Activated CD4-positive, alpha-beta memory T cell treated with anti-CD3 and anti-CD28 coated beads, Interleukin-2, amount 10 ng/mL, durations not matched to agents 7 days and 5 days (primary cell): ENCODE measurements at regions not wholly inside any gene's neighbourhood (a gene's known extent, or its start where the extent isn't known, plus 50 kb on each side); places are given as distances from the start of the nearest gene placed in this dataset.
A peak's percentile ranks its signal among the peaks of the same experiment; 100 is the strongest.

Experiments used
- CTCF ChIA-PET: fragments of 350-600 bp; sonication (Branson Sonifier 250); formaldehyde crosslinking; loops from one replicate; lab custom pipeline; 2021; ENCODE audit warnings: antibody characterized with exemption, inconsistent platforms; lab: Charles Lee
- POLR2A ChIA-PET: fragments of 350-600 bp; sonication (Branson Sonifier 250); formaldehyde crosslinking; loops from one replicate; lab custom pipeline; 2021; ENCODE audit warnings: antibody characterized with exemption; lab: Charles Lee
- DNase-seq: peaks from one replicate; pipeline ENCODE4 v3.0.0-alpha.2; 2020
- H3K27ac Mint-ChIP-seq: one replicate; pipeline ENCODE4 v1.8.0; 2021; ENCODE audit warnings: mild to moderate bottlenecking, mixed read lengths
- H3K27me3 Mint-ChIP-seq: one replicate; pipeline ENCODE4 v1.8.0; 2021; ENCODE audit warnings: mixed read lengths
- H3K36me3 Mint-ChIP-seq: one replicate; pipeline ENCODE4 v1.8.0; 2021; ENCODE audit warnings: low read depth, mixed read lengths
- H3K4me1 Mint-ChIP-seq: one replicate; pipeline ENCODE4 v1.8.0; 2021; ENCODE audit warnings: mixed read lengths
- H3K4me3 Mint-ChIP-seq: one replicate; pipeline ENCODE4 v1.8.0; 2021; ENCODE audit warnings: mild to moderate bottlenecking, mixed read lengths
- H3K9me3 Mint-ChIP-seq: one replicate; pipeline ENCODE4 v1.8.0; 2021; ENCODE audit warnings: mixed read lengths

DNA sequence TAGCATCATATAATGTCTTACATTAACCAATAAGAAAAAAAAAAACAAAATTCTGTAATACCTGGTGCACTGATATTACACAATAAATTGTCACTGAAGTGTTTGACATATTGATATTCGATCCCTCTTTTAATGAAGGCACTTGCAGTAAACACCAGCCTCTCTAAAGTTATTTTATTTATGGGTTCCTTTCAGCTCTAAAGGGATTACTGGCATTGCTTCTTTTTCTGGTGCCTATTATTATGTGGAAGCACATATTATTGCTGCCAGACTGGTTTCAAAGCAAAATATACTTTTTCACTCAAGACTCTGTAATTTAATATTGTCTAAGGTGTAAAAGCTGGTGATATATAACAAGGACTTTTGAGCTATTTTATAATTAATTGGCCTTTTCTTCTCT is 1090.5 kb downstream of the TRHDE start:
- CTCF ChIA-PET = no interaction called here
- DNase-seq = no peak
- H3K4me3 Mint-ChIP-seq = no peak overlapping the region

GRCh38 chr12:73372856-73373255 is 1100.7 kb downstream of the TRHDE start:
- no peaks in the 10 kb centered on the region for H3K4me1 Mint-ChIP-seq
- no peak overlapping the region for H3K27ac Mint-ChIP-seq
- POLR2A ChIA-PET = no interaction called here

More for the DNA sequence above, 1090.5 kb downstream of the TRHDE start:
- H3K9me3 Mint-ChIP-seq = peaks cover 5% of the 10 kb centered on the region
- no peak overlapping the region for H3K27ac Mint-ChIP-seq
- no peaks in the 10 kb centered on the region for H3K4me1 Mint-ChIP-seq
- no peaks in the 10 kb centered on the region for H3K27me3 Mint-ChIP-seq
- no peaks in the 10 kb centered on the region for H3K36me3 Mint-ChIP-seq
- POLR2A ChIA-PET = no interaction called here

DNA sequence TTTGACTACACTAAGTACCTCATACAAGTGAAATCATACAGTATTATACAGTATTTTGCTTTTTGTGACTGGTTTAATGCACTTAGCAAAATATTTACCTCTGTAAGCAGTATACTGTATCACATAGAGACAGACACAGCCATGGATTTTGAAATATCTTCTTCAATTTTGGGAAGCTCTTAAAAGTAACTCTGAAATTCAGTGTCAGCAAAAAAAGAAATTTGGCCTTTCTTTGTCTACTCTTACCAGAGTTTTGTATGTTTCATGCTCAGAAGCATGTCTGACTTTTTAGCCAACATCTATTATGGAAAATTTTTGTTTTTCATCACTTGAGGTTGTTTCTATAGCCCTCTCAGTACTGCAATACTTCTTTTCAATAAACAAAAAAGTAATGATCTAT is 1102.2 kb downstream of the TRHDE start:
- Mint-ChIP-seq H3K36me3 (no peaks in the 10 kb centered on the region), H3K4me1 (no peaks in the 10 kb centered on the region), H3K4me3 (no peak overlapping the region), H3K27ac (no peak overlapping the region), H3K9me3 (peaks cover 2% of the 10 kb centered on the region), H3K27me3 (no peaks in the 10 kb centered on the region)
- DNase-seq = no peak
- ChIA-PET POLR2A (no interaction called here), CTCF (no interaction called here)

More at GRCh38 chr12:73372856-73373255, 1100.7 kb downstream of the TRHDE start:
- peaks cover 2% of the 10 kb centered on the region for H3K9me3 Mint-ChIP-seq
- CTCF ChIA-PET = no interaction called here
- no peak for DNase-seq
- H3K36me3 Mint-ChIP-seq = no peaks in the 10 kb centered on the region
- no peak overlapping the region for H3K4me3 Mint-ChIP-seq
- no peaks in the 10 kb centered on the region for H3K27me3 Mint-ChIP-seq

GRCh38 chr12:73383584-73384222 is 1111.5 kb downstream of the TRHDE start:
- no peaks in the 10 kb centered on the region for H3K36me3 Mint-ChIP-seq
- ChIA-PET CTCF (no interaction called here), POLR2A (no interaction called here)
- peaks cover 9% of the 10 kb centered on the region for H3K9me3 Mint-ChIP-seq
- no peak overlapping the region for H3K27ac Mint-ChIP-seq
- H3K4me3 Mint-ChIP-seq = no peak overlapping the region
- DNase-seq = no peak
- H3K4me1 Mint-ChIP-seq = no peaks in the 10 kb centered on the region
- H3K27me3 Mint-ChIP-seq = no peaks in the 10 kb centered on the region

DNA sequence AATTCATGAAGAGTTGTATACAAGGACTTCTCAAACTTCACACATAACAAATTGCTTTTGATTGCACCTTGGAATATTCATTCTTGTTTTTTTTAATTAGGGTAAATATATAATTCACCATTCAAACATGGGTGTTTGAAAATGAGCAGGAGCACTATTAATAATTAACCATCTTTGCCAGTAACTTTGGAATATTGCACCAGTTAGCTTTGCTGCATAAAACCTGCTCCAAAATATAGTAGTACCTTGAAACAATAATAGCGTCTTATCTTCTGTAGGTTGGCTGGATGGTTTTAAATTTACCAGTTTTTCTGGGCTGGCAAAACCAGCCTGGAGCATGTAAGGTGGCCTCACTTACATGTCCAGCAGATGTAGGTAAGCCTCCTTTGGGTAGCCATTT is 1112.4 kb downstream of the TRHDE start:
- H3K4me3 Mint-ChIP-seq = no peak overlapping the region
- H3K36me3 Mint-ChIP-seq = no peaks in the 10 kb centered on the region
- H3K9me3 Mint-ChIP-seq = peaks cover 9% of the 10 kb centered on the region
- no peak overlapping the region for H3K27ac Mint-ChIP-seq
- CTCF ChIA-PET = no interaction called here
- DNase-seq = no peak
- POLR2A ChIA-PET = no interaction called here
- H3K27me3 Mint-ChIP-seq = no peaks in the 10 kb centered on the region
- no peaks in the 10 kb centered on the region for H3K4me1 Mint-ChIP-seq

DNA sequence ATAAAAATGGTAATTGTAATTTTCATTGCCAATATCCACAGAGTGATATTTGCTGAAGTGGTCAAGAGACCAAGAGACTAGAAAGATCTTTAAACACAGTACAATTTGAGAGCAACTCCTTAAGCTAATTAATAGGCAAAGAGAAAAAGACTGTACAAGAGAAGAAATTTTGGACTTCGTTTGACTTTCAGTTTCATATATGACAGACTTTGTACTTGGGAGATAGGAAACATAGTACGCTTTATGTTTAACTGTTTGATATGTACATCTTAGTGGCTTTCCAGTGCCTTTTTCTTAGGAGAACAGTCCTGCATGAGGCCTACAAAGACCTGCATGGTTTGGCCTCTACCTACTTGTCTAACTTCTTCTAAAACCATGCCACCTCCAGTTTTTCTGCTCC is 1118.1 kb downstream of the TRHDE start:
- Mint-ChIP-seq H3K27me3 (no peaks in the 10 kb centered on the region), H3K27ac (no peak overlapping the region), H3K9me3 (peaks cover 1% of the 10 kb centered on the region), H3K4me3 (no peak overlapping the region), H3K4me1 (no peaks in the 10 kb centered on the region), H3K36me3 (no peaks in the 10 kb centered on the region)
- no peak for DNase-seq
- ChIA-PET POLR2A (no interaction called here), CTCF (no interaction called here)

GRCh38 chr12:73413051-73413450 is 1124.6 kb upstream of the ATXN7L3B start:
- H3K4me1 Mint-ChIP-seq = no peaks in the 10 kb centered on the region
- no peak for DNase-seq
- ChIA-PET CTCF (no interaction called here), POLR2A (no interaction called here)
- no peaks in the 10 kb centered on the region for H3K36me3 Mint-ChIP-seq
- no peaks in the 10 kb centered on the region for H3K27me3 Mint-ChIP-seq
- H3K9me3 Mint-ChIP-seq = peaks cover 27% of the 10 kb centered on the region
- H3K27ac Mint-ChIP-seq = no peak overlapping the region
- no peak overlapping the region for H3K4me3 Mint-ChIP-seq

- Mint-ChIP-seq H3K9me3 (peaks cover 27% of the 10 kb centered on the region), H3K4me3 (no peak overlapping the region), H3K4me1 (no peaks in the 10 kb centered on the region), H3K27ac (no peak overlapping the region), H3K27me3 (no peaks in the 10 kb centered on the region), H3K36me3 (no peaks in the 10 kb centered on the region)
- DNase-seq = no peak
- POLR2A ChIA-PET = no interaction called here
- CTCF ChIA-PET = no interaction called here
Measured at GRCh38 chr12:73413974-73414373, 1123.7 kb upstream of the ATXN7L3B start.

GRCh38 chr12:73414926-73415325 is 1122.7 kb upstream of the ATXN7L3B start:
- Mint-ChIP-seq H3K9me3 (peaks cover 27% of the 10 kb centered on the region), H3K4me3 (no peak overlapping the region), H3K27ac (no peak overlapping the region), H3K4me1 (no peaks in the 10 kb centered on the region), H3K27me3 (no peaks in the 10 kb centered on the region), H3K36me3 (no peaks in the 10 kb centered on the region)
- CTCF ChIA-PET = no interaction called here
- POLR2A ChIA-PET = no interaction called here
- no peak for DNase-seq

GRCh38 chr12:73418541-73418940 is 1119.1 kb upstream of the ATXN7L3B start:
- ChIA-PET CTCF (no interaction called here), POLR2A (no interaction called here)
- Mint-ChIP-seq H3K27ac (no peak overlapping the region), H3K4me3 (no peak overlapping the region), H3K27me3 (no peaks in the 10 kb centered on the region), H3K9me3 (peaks cover 13% of the 10 kb centered on the region), H3K36me3 (no peaks in the 10 kb centered on the region), H3K4me1 (peaks cover 3% of the 10 kb centered on the region)
- DNase-seq = no peak

- H3K27me3 Mint-ChIP-seq = no peaks in the 10 kb centered on the region
- H3K4me1 Mint-ChIP-seq = peaks cover 3% of the 10 kb centered on the region
- peaks cover 11% of the 10 kb centered on the region for H3K9me3 Mint-ChIP-seq
- no peak for DNase-seq
- peak overlapping the region; percentile 2 for H3K4me3 Mint-ChIP-seq
- CTCF ChIA-PET = no interaction called here
- POLR2A ChIA-PET = no interaction called here
- no peak overlapping the region for H3K27ac Mint-ChIP-seq
- H3K36me3 Mint-ChIP-seq = no peaks in the 10 kb centered on the region
Measured at GRCh38 chr12:73421832-73422231, 1115.8 kb upstream of the ATXN7L3B start.

GRCh38 chr12:73424484-73424883 is 1113.2 kb upstream of the ATXN7L3B start:
- no peak overlapping the region for H3K4me3 Mint-ChIP-seq
- H3K9me3 Mint-ChIP-seq = peaks cover 6% of the 10 kb centered on the region
- H3K36me3 Mint-ChIP-seq = no peaks in the 10 kb centered on the region
- H3K27ac Mint-ChIP-seq = no peak overlapping the region
- DNase-seq = no peak
- peaks cover 3% of the 10 kb centered on the region for H3K4me1 Mint-ChIP-seq
- POLR2A ChIA-PET = no interaction called here
- no peaks in the 10 kb centered on the region for H3K27me3 Mint-ChIP-seq
- CTCF ChIA-PET = no interaction called here

- no peaks in the 10 kb centered on the region for H3K36me3 Mint-ChIP-seq
- ChIA-PET CTCF (no interaction called here), POLR2A (no interaction called here)
- no peak overlapping the region for H3K4me3 Mint-ChIP-seq
- H3K9me3 Mint-ChIP-seq = peaks cover 1% of the 10 kb centered on the region
- no peaks in the 10 kb centered on the region for H3K27me3 Mint-ChIP-seq
- H3K4me1 Mint-ChIP-seq = peaks cover 5% of the 10 kb centered on the region
- no peak overlapping the region for H3K27ac Mint-ChIP-seq
- no peak for DNase-seq
Measured at GRCh38 chr12:73445658-73446324, 1091.8 kb upstream of the ATXN7L3B start.
